PC-9 (cell line): ENCODE measurements at regions not wholly inside any gene's neighbourhood (a gene's known extent, or its start where the extent isn't known, plus 50 kb on each side); places are given as distances from the start of the nearest gene placed in this dataset.

Experiments used
- BruUV-seq: library from RNA; stranded (reverse); fragments of 400-500 nt; replicated peaks from 2 replicates; lab custom pipeline; 2021; lab: Mats Ljungman, UMichigan
- CTCF ChIA-PET: fragments of 300-600 bp; sonication (Branson Sonifier 250); formaldehyde crosslinking; loops from one replicate; lab custom pipeline; 2022; ENCODE audit warnings: antibody characterized with exemption; lab: Charles Lee
- POLR2A ChIA-PET: fragments of 300-600 bp; sonication (Branson Sonifier 250); formaldehyde crosslinking; loops from one replicate; lab custom pipeline; 2022; ENCODE audit warnings: antibody characterized with exemption; ENCODE audit not compliant: unreplicated experiment; lab: Charles Lee
- DNase-seq, 2 experiments: peaks; one replicate each; pipeline versions ENCODE4 v3.0.0 to v3.0.0-alpha.2; 2015 to 2022; ENCODE audit warnings: mixed read lengths in 1 of 2
- H2AFZ ChIP-seq: fragments of 200-600 bp; sonication (generic); 2 replicates; pipeline ENCODE4 v1.8.1; 2017; ENCODE audit warnings: antibody characterized with exemption
- H3F3A ChIP-seq: fragments of 200-600 bp; sonication (generic); 2 replicates; pipeline ENCODE4 v1.8.1; 2017; ENCODE audit warnings: antibody characterized with exemption, mild to moderate bottlenecking, low read depth; ENCODE audit not compliant: insufficient read depth
- H3K27ac ChIP-seq: fragments of 200-600 bp; sonication (generic); 2 replicates; pipeline ENCODE4 v1.6.1; 2016; ENCODE audit warnings: mixed run types
- H3K27me3 ChIP-seq: fragments of 200-600 bp; sonication (generic); 2 replicates; pipeline ENCODE4 v1.6.1; 2016; ENCODE audit warnings: low read depth, mixed run types; ENCODE audit not compliant: insufficient read depth
- H3K36me3 ChIP-seq: fragments of 200-600 bp; sonication (generic); 2 replicates; pipeline ENCODE4 v1.6.1; 2016; ENCODE audit warnings: low read depth, mixed run types
- H3K4me1 ChIP-seq: fragments of 200-600 bp; sonication (generic); replicated peaks from 2 replicates; pipeline ENCODE4 v1.6.1; 2016; ENCODE audit warnings: mixed run types; ENCODE audit not compliant: insufficient read depth
- H3K4me2 ChIP-seq: fragments of 200-600 bp; sonication (generic); 2 replicates; pipeline ENCODE4 v1.6.1; 2017; ENCODE audit warnings: mixed run types
- H3K4me3 ChIP-seq: fragments of 200-600 bp; sonication (generic); 2 replicates; pipeline ENCODE4 v1.6.1; 2016; ENCODE audit warnings: mixed run types
- H3K79me2 ChIP-seq: fragments of 200-600 bp; sonication (generic); 2 replicates; pipeline ENCODE4 v1.6.1; 2017; ENCODE audit warnings: low read depth, mixed run types
- H3K9me2 ChIP-seq: fragments of 200-600 bp; sonication (generic); 2 replicates; pipeline ENCODE4 v1.8.1; 2017; ENCODE audit warnings: mild to moderate bottlenecking; ENCODE audit not compliant: insufficient read depth
- H3K9me3 ChIP-seq: fragments of 200-600 bp; sonication (generic); 2 replicates; pipeline ENCODE4 v1.8.1; 2016; ENCODE audit warnings: low read depth; ENCODE audit not compliant: insufficient read depth
- H4K20me1 ChIP-seq: fragments of 200-600 bp; sonication (generic); 2 replicates; pipeline ENCODE4 v1.8.1; 2017; ENCODE audit not compliant: insufficient read depth
- CTCF ChIP-seq: fragments of 200-600 bp; sonication (generic); conservative IDR thresholded peaks from 2 replicates; pipeline ENCODE4 v1.6.1; 2017; ENCODE audit warnings: mixed run types, antibody characterized with exemption, mild to moderate bottlenecking, moderate library complexity
- EZH2 ChIP-seq: fragments of 200-600 bp; sonication (generic); IDR thresholded peaks from 2 replicates; pipeline ENCODE4 v1.8.0; 2017; ENCODE audit warnings: antibody characterized with exemption, low read depth
- intact Hi-C: fragments of 100-400 bp; cut with micrococcal nuclease; formaldehyde crosslinking; loops from one replicate; pipeline ENCODE4 v1.10.0; 2022; ENCODE audit not compliant: unreplicated experiment

DNA sequence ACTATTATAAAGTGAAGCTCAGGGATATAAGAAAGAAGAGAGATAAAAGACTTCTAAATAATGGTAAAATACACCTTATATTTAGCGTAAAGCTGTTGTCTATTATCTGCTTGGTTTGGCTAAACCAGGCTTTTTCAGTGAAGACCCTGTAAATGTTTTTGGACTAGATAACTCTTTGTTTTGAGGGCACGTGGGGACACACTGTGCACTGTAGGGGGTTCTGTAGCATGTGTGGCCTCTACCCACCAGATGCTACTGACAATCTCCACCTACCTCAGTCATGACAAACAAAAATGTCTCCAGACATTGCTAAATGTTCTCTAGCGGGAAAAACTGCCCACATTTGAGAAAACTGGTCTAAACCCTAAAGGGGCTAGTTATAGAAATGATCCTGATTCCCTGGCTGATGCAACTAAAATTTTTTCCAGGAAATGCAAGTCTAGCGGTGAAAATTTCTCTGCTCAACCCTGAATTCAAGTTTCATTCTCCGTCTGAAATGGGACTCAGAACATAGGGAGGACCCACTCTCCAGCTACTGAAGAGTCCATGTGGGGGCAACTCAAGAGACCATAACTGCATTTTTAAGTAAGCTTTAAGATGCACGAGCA lies 355.2 kb upstream of the RASGEF1B start:
- no peak overlapping the region for H3K4me3 ChIP-seq
- no peak for DNase-seq
- no peaks in the 10 kb centered on the region for H3K4me1 ChIP-seq
- no peaks in the 10 kb centered on the region for H3K9me3 ChIP-seq
- no peaks in the 10 kb centered on the region for H3K36me3 ChIP-seq
- no peak overlapping the region for H3K27ac ChIP-seq
- no peaks in the 10 kb centered on the region for H3K79me2 ChIP-seq
- no peaks in the 10 kb centered on the region for H3K9me2 ChIP-seq
- H3F3A ChIP-seq = no peaks in the 10 kb centered on the region
- no peak overlapping the region for H3K4me2 ChIP-seq
- ChIA-PET CTCF (no interaction called here), POLR2A (no interaction called here)
- intact Hi-C loops = no loop called here
- no TSS peak for BruUV-seq
- H2AFZ ChIP-seq = no peak overlapping the region
- H3K27me3 ChIP-seq = no peaks in the 10 kb centered on the region
- no peak for TF ChIP-seq CTCF
- TF ChIP-seq EZH2 = no peak
- no peaks in the 10 kb centered on the region for H4K20me1 ChIP-seq

GRCh38 chr4:81826335-81826734 lies 354.6 kb upstream of the RASGEF1B start:
- no peaks in the 10 kb centered on the region for H3K9me2 ChIP-seq
- no peaks in the 10 kb centered on the region for H4K20me1 ChIP-seq
- H3K27ac ChIP-seq = no peak overlapping the region
- H3K27me3 ChIP-seq = no peaks in the 10 kb centered on the region
- H3K4me2 ChIP-seq = no peak overlapping the region
- ChIA-PET CTCF (no interaction called here), POLR2A (no interaction called here)
- H2AFZ ChIP-seq = no peak overlapping the region
- intact Hi-C loops = no loop called here
- H3K79me2 ChIP-seq = no peaks in the 10 kb centered on the region
- TF ChIP-seq CTCF = no peak
- no peak for TF ChIP-seq EZH2
- no TSS peak for BruUV-seq
- no peaks in the 10 kb centered on the region for H3K4me1 ChIP-seq
- H3K4me3 ChIP-seq = no peak overlapping the region
- no peak for DNase-seq
- no peaks in the 10 kb centered on the region for H3F3A ChIP-seq
- H3K36me3 ChIP-seq = no peaks in the 10 kb centered on the region
- no peaks in the 10 kb centered on the region for H3K9me3 ChIP-seq

DNA sequence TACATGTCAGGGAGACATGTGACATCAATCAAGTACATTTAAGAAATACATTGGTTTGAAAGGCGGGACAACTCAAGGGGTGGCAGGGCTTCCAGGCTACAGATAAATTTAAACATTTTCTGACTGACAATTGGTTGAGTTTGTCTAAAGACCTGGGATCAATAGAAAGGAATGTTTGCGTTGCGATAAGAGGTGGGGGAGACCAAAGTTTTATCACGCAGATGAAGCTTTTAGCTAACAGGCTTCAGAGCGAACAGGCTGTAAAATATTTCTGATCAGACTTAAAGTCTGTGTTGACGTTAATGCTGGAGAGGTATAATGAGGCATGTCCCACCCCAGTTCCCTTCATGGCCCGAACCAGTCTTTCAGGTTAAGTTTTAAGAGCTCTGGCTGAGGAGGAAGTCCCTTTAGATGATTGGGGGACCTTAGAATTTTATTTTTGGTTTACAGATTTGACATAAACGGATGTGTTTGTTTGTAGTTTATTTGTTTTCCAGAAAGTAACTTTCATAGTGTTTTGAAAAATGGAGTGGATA lies 346.7 kb upstream of the RASGEF1B start:
- H3K27ac ChIP-seq = no peak overlapping the region
- ChIA-PET POLR2A (interaction anchor here (0.6 kb wide), 1 partner anchor 542 kb away, joined by 4 read pairs; no protein-coding TSS in a partner anchor), CTCF (no interaction called here)
- no peaks in the 10 kb centered on the region for H3K27me3 ChIP-seq
- TF ChIP-seq CTCF (no peak), EZH2 (no peak)
- no peaks in the 10 kb centered on the region for H3K9me3 ChIP-seq
- H3K36me3 ChIP-seq = no peaks in the 10 kb centered on the region
- intact Hi-C loops = no loop called here
- H3K4me2 ChIP-seq = no peak overlapping the region
- no TSS peak for BruUV-seq
- H3F3A ChIP-seq = no peaks in the 10 kb centered on the region
- H3K9me2 ChIP-seq = no peaks in the 10 kb centered on the region
- no peak overlapping the region for H3K4me3 ChIP-seq
- DNase-seq = no peak
- H3K4me1 ChIP-seq = no peaks in the 10 kb centered on the region
- H4K20me1 ChIP-seq = no peaks in the 10 kb centered on the region
- H3K79me2 ChIP-seq = no peaks in the 10 kb centered on the region
- H2AFZ ChIP-seq = no peak overlapping the region
